Bronchial epithelial cell (primary cell): ENCODE measurements at regions not wholly inside any gene's neighbourhood (a gene's known extent, or its start where the extent isn't known, plus 50 kb on each side); places are given as distances from the start of the nearest gene placed in this dataset.

Source experiments
- DNase-seq: peaks from one replicate; pipeline ENCODE4 v3.0.0-alpha.2; 2010; ENCODE audit warnings: low read depth
- FAIRE-seq: peaks from 2 replicates; lab custom pipeline; 2011; peaks lifted over from hg19 to GRCh38; lab: Jason Lieb, UNC
- H3K27me3 ChIP-seq: 2 replicates; pipeline ENCODE4 v1.5.1; 2011; ENCODE audit warnings: low read length; ENCODE audit not compliant: control insufficient read depth, insufficient read depth
- H3K36me3 ChIP-seq: 2 replicates; pipeline ENCODE4 v1.5.1; 2011; ENCODE audit warnings: low read length; ENCODE audit not compliant: control insufficient read depth, insufficient read depth
- H3K4me3 ChIP-seq: 2 replicates; pipeline ENCODE4 v1.5.1; 2011; ENCODE audit warnings: mild to moderate bottlenecking, low read depth, low read length, control low read depth
- CTCF ChIP-seq: IDR thresholded peaks from 2 replicates; pipeline ENCODE4 v1.5.1; 2011; ENCODE audit warnings: mild to moderate bottlenecking, moderate library complexity, low read length, control low read depth, inconsistent platforms; ENCODE audit not compliant: insufficient read depth, severe bottlenecking

GRCh38 chr5:7995688-7996294 is 126.8 kb downstream of the MTRR start:
- Histone ChIP-seq H3K36me3 (no peaks in the 10 kb centered on the region), H3K27me3 (no peaks in the 10 kb centered on the region), H3K4me3 (no peak overlapping the region)
- no peak for TF ChIP-seq CTCF
- FAIRE-seq, result no peak
- DNase-seq, result no peak

- no peak overlapping the region for H3K4me3 ChIP-seq
- no peak for TF ChIP-seq CTCF
- no peaks in the 10 kb centered on the region for H3K36me3 ChIP-seq
- no peaks in the 10 kb centered on the region for H3K27me3 ChIP-seq
- FAIRE-seq, result no peak
- no peak for DNase-seq
Measured at GRCh38 chr5:8005416-8005815, 136.5 kb downstream of the MTRR start.

GRCh38 chr5:8012131-8012977 is 143.4 kb downstream of the MTRR start:
- Histone ChIP-seq H3K36me3 (no peaks in the 10 kb centered on the region), H3K27me3 (no peaks in the 10 kb centered on the region), H3K4me3 (no peak overlapping the region)
- FAIRE-seq (no peak), DNase-seq (no peak)
- no peak for TF ChIP-seq CTCF

GRCh38 chr5:8013948-8014710 is 145.2 kb downstream of the MTRR start:
- FAIRE-seq (no peak), DNase-seq (no peak)
- Histone ChIP-seq H3K27me3 (no peaks in the 10 kb centered on the region), H3K36me3 (no peaks in the 10 kb centered on the region), H3K4me3 (no peak overlapping the region)
- TF ChIP-seq CTCF, result no peak

- no peak for FAIRE-seq
- DNase-seq, result no peak
- no peaks in the 10 kb centered on the region for H3K27me3 ChIP-seq
- no peak overlapping the region for H3K4me3 ChIP-seq
- no peak for TF ChIP-seq CTCF
- no peaks in the 10 kb centered on the region for H3K36me3 ChIP-seq
Measured at GRCh38 chr5:8019719-8020218, 150.8 kb downstream of the MTRR start.
